ENCODE measurements at regions not wholly inside any gene's neighbourhood (a gene's known extent, or its start where the extent isn't known, plus 50 kb on each side); places are given as distances from the start of the nearest gene placed in this dataset.

DNA sequence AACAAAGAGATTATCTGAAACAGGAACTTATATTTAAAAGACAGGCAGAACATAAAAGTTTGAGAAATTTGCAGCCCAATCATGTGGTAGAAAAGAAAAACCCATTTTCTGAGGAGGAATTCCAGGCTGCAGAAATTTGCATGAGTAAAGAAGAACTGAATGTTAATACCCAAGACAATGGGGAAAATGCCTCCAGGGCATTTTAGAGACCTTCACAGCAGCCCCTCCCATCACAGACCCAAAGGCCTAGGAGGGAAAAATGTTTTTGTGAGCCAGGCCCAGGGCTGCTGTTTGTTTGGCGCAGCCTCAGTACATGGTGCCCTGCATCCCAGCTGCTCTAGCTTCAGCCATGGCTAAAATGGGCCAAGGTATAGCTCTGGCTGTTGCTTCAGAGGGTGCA is 554.3 kb upstream of the CHRM3 start:
- H3K4me1 Mint-ChIP-seq (ENCODE audit: low read depth, unreplicated experiment) = no peaks in the 10 kb centered on the region
- no peaks in the 10 kb centered on the region for H3K9me3 ChIP-seq (ENCODE audit: insufficient read depth, low read depth, low read length)
- no peak overlapping the region for H3K27ac ChIP-seq (ENCODE audit: low read depth, low read length)
- no peaks in the 10 kb centered on the region for H3K27me3 Mint-ChIP-seq (ENCODE audit: low read depth, unreplicated experiment)
- no peak overlapping the region for H3K4me3 Mint-ChIP-seq (ENCODE audit: unreplicated experiment)
- H3K27me3 ChIP-seq (ENCODE audit: insufficient read depth, low read length) = no peaks in the 10 kb centered on the region
- DNase-seq (ENCODE audit: low read depth) (no peak), FAIRE-seq (no peak)
- H3K27ac Mint-ChIP-seq (ENCODE audit: unreplicated experiment) = no peak overlapping the region
- no peak overlapping the region for H3K4me2 ChIP-seq (ENCODE audit: low read length)
- no peaks in the 10 kb centered on the region for H3K36me3 ChIP-seq (ENCODE audit: insufficient read depth, low read length)
- H4K20me1 ChIP-seq (ENCODE audit: insufficient read depth, low read length) = no peaks in the 10 kb centered on the region
- no peak overlapping the region for H3K4me3 ChIP-seq (ENCODE audit: insufficient read depth, low read depth, low read length)
- no peaks in the 10 kb centered on the region for H3K36me3 Mint-ChIP-seq (ENCODE audit: low read depth, unreplicated experiment)
- TF ChIP-seq, protein P1, sequence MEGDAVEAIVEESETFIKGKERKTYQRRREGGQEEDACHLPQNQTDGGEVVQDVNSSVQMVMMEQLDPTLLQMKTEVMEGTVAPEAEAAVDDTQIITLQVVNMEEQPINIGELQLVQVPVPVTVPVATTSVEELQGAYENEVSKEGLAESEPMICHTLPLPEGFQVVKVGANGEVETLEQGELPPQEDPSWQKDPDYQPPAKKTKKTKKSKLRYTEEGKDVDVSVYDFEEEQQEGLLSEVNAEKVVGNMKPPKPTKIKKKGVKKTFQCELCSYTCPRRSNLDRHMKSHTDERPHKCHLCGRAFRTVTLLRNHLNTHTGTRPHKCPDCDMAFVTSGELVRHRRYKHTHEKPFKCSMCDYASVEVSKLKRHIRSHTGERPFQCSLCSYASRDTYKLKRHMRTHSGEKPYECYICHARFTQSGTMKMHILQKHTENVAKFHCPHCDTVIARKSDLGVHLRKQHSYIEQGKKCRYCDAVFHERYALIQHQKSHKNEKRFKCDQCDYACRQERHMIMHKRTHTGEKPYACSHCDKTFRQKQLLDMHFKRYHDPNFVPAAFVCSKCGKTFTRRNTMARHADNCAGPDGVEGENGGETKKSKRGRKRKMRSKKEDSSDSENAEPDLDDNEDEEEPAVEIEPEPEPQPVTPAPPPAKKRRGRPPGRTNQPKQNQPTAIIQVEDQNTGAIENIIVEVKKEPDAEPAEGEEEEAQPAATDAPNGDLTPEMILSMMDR (IDR thresholded peaks at IDR 0.05; ENCODE audit: insufficient read depth, low read depth, low read length) = no peak
- no peak for TF ChIP-seq EZH2 (IDR thresholded peaks at IDR 0.05; ENCODE audit: insufficient read depth, low read length)
- H3K9me3 Mint-ChIP-seq (ENCODE audit: unreplicated experiment) = peaks cover 10% of the 10 kb centered on the region
- H3K4me1 ChIP-seq (ENCODE audit: insufficient read depth, low read length) = no peaks in the 10 kb centered on the region
- no peaks in the 10 kb centered on the region for H3K79me2 ChIP-seq (ENCODE audit: insufficient read depth, low read length)
- H3K9ac ChIP-seq (ENCODE audit: low read length) = no peak overlapping the region
- H2AFZ ChIP-seq (ENCODE audit: low read depth, low read length) = no peak overlapping the region

DNA sequence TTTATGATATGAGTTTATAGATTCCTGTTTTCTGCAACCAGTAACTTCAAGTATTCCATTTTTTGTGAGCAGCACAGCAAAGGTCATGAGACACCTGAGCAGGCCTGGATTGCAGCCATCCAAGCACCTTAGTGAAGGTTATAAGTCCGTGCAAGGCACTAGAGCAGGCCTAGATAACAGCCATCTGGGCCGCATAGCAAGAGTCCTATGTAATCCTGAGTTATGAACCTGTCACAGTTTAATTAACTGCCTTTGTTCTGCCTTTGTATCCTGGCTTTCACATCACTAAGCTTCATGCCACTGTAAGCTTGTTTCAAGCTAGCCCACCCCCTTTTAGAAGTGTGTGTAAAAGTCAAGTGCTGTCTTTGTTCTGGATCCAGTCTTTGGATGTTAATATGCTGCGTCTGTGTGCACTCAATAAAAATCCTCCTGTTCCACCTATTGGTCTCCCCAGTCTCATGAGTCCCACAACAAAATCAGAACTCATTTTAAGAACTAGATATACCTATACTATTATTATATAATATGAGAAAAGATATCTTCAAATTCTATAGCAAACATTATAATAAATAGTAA is 556.2 kb upstream of the CHRM3 start:
- Histone ChIP-seq H4K20me1 (ENCODE audit: insufficient read depth, low read length) (no peaks in the 10 kb centered on the region), H3K4me2 (ENCODE audit: low read length) (no peak overlapping the region), H3K9me3 (ENCODE audit: insufficient read depth, low read depth, low read length) (no peaks in the 10 kb centered on the region), H3K27me3 (ENCODE audit: insufficient read depth, low read length) (no peaks in the 10 kb centered on the region), H3K9ac (ENCODE audit: low read length) (no peak overlapping the region), H2AFZ (ENCODE audit: low read depth, low read length) (no peak overlapping the region), H3K4me3 (ENCODE audit: insufficient read depth, low read depth, low read length) (no peak overlapping the region), H3K79me2 (ENCODE audit: insufficient read depth, low read length) (no peaks in the 10 kb centered on the region), H3K27ac (ENCODE audit: low read depth, low read length) (no peak overlapping the region), H3K36me3 (ENCODE audit: insufficient read depth, low read length) (no peaks in the 10 kb centered on the region), H3K4me1 (ENCODE audit: insufficient read depth, low read length) (no peaks in the 10 kb centered on the region)
- H3K27me3 Mint-ChIP-seq (ENCODE audit: low read depth, unreplicated experiment) = no peaks in the 10 kb centered on the region
- no peaks in the 10 kb centered on the region for H3K36me3 Mint-ChIP-seq (ENCODE audit: low read depth, unreplicated experiment)
- FAIRE-seq (no peak), DNase-seq (ENCODE audit: low read depth) (peak; percentile 69)
- H3K4me3 Mint-ChIP-seq (ENCODE audit: unreplicated experiment) = no peak overlapping the region
- no peaks in the 10 kb centered on the region for H3K4me1 Mint-ChIP-seq (ENCODE audit: low read depth, unreplicated experiment)
- no peak for TF ChIP-seq EZH2 (IDR thresholded peaks at IDR 0.05; ENCODE audit: insufficient read depth, low read length)
- TF ChIP-seq, protein P1 (IDR thresholded peaks at IDR 0.05; ENCODE audit: insufficient read depth, low read depth, low read length) = no peak
- peaks cover 10% of the 10 kb centered on the region for H3K9me3 Mint-ChIP-seq (ENCODE audit: unreplicated experiment)
- no peak overlapping the region for H3K27ac Mint-ChIP-seq (ENCODE audit: unreplicated experiment)

DNA sequence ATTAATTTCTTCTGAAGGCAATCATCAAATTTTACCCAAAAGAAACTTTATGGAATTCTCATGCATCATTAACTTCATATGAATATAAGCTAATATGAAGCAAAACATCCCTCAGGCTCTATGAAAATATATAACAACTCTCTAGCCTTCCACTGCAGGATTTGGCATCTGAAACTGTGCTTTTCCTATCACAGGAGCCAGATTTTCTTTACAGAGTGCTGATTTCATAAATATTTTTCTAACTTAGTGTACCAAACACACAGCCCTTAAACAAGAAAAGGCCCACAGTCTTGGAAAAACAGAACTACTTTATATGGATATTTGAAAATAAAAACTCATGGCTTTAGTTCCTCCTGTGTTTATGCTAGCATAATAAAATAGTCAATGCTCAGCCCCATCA is 559.5 kb upstream of the CHRM3 start:
- Histone ChIP-seq H3K27ac (ENCODE audit: low read depth, low read length) (no peak overlapping the region), H3K4me2 (ENCODE audit: low read length) (no peak overlapping the region), H3K4me1 (ENCODE audit: insufficient read depth, low read length) (no peaks in the 10 kb centered on the region), H2AFZ (ENCODE audit: low read depth, low read length) (no peak overlapping the region), H3K4me3 (ENCODE audit: insufficient read depth, low read depth, low read length) (no peak overlapping the region), H4K20me1 (ENCODE audit: insufficient read depth, low read length) (no peaks in the 10 kb centered on the region), H3K9ac (ENCODE audit: low read length) (no peak overlapping the region), H3K79me2 (ENCODE audit: insufficient read depth, low read length) (no peaks in the 10 kb centered on the region), H3K27me3 (ENCODE audit: insufficient read depth, low read length) (no peaks in the 10 kb centered on the region), H3K36me3 (ENCODE audit: insufficient read depth, low read length) (no peaks in the 10 kb centered on the region), H3K9me3 (ENCODE audit: insufficient read depth, low read depth, low read length) (no peaks in the 10 kb centered on the region)
- FAIRE-seq (no peak), DNase-seq (ENCODE audit: low read depth) (no peak)
- H3K9me3 Mint-ChIP-seq (ENCODE audit: unreplicated experiment) = peaks cover 9% of the 10 kb centered on the region
- TF ChIP-seq, protein P1 (IDR thresholded peaks at IDR 0.05; ENCODE audit: insufficient read depth, low read depth, low read length) = no peak
- TF ChIP-seq EZH2 (IDR thresholded peaks at IDR 0.05; ENCODE audit: insufficient read depth, low read length) = no peak
- no peak overlapping the region for H3K4me3 Mint-ChIP-seq (ENCODE audit: unreplicated experiment)
- no peaks in the 10 kb centered on the region for H3K4me1 Mint-ChIP-seq (ENCODE audit: low read depth, unreplicated experiment)
- H3K36me3 Mint-ChIP-seq (ENCODE audit: low read depth, unreplicated experiment) = no peaks in the 10 kb centered on the region
- no peaks in the 10 kb centered on the region for H3K27me3 Mint-ChIP-seq (ENCODE audit: low read depth, unreplicated experiment)
- H3K27ac Mint-ChIP-seq (ENCODE audit: unreplicated experiment) = no peak overlapping the region

Measured in astrocyte (in vitro differentiated cells and primary cell).